ENCODE measurements at regions not wholly inside any gene's neighbourhood (a gene's known extent, or its start where the extent isn't known, plus 50 kb on each side); places are given as distances from the start of the nearest gene placed in this dataset.

- TF ChIP-seq ZNF275 (CRISPR knock-in tag; IDR thresholded peaks at IDR 0.05; ENCODE audit: borderline replicate concordance) (no peak), CTCF (CRISPR knock-in tag; IDR thresholded peaks at IDR 0.05) (no peak), SUZ12 (IDR thresholded peaks at IDR 0.05; ENCODE audit: low read depth, low read length) (no peak), PCBP2 (optimal IDR thresholded peaks at IDR 0.05; ENCODE audit: low read depth, low read length, poor library complexity, severe bottlenecking) (no peak), KAT7 (CRISPR knock-in tag; IDR thresholded peaks at IDR 0.05; ENCODE audit: borderline replicate concordance) (no peak), PPARG (CRISPR knock-in tag; conservative IDR thresholded peaks at IDR 0.05) (no peak), PHB2 (IDR thresholded peaks at IDR 0.05; ENCODE audit: partially characterized antibody) (no peak), MZF1 (CRISPR knock-in tag; IDR thresholded peaks at IDR 0.05; ENCODE audit: borderline replicate concordance) (no peak), ZNF891 (CRISPR knock-in tag; IDR thresholded peaks at IDR 0.05) (no peak), ZNF775 (CRISPR knock-in tag; IDR thresholded peaks at IDR 0.05; ENCODE audit: borderline replicate concordance) (no peak)
These were observed 71.3 kb upstream of the FN1 start for GRCh38 chr2:215507136-215507535.

All from HepG2 (cell line).